A673 (cell line): ENCODE measurements at regions not wholly inside any gene's neighbourhood (a gene's known extent, or its start where the extent isn't known, plus 50 kb on each side); places are given as distances from the start of the nearest gene placed in this dataset.

Source experiments
- EZH2 ChIP-seq: fragments of 200-600 bp; sonication (generic); IDR thresholded peaks from 2 replicates; pipeline ENCODE4 v1.6.1; 2017; ENCODE audit warnings: borderline replicate concordance, low read depth, mild to moderate bottlenecking, mixed read lengths, antibody characterized with exemption, low read length; ENCODE audit not compliant: poor library complexity, severe bottlenecking
- TF ChIP-seq, protein P1 (sequence below): fragments of 300-800, 200-600 bp; sonication (generic); conservative IDR thresholded peaks from 2 replicates; pipeline ENCODE4 v1.5.1; 2017; ENCODE audit warnings: low read depth, mild to moderate bottlenecking, antibody characterized with exemption, low read length, moderate library complexity, mixed read lengths

DNA sequence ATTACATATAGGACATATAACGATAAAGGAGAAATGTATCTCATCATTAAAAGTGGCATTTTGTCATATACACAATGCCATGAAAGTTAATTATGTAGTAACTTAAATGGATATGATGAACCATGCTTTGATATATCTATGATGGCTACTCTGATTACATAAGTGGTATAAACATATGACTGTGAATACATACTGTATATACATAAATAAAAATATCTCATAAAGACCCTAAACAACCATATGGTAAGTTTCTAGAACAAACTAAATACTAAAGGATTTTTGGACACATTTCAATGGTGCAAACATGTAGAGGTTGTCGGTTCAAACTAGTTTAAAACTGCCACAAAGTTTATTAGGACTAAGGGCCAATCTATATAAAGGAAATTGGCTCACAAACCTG is 849.6 kb upstream of the INTU start:
- TF ChIP-seq, protein P1, sequence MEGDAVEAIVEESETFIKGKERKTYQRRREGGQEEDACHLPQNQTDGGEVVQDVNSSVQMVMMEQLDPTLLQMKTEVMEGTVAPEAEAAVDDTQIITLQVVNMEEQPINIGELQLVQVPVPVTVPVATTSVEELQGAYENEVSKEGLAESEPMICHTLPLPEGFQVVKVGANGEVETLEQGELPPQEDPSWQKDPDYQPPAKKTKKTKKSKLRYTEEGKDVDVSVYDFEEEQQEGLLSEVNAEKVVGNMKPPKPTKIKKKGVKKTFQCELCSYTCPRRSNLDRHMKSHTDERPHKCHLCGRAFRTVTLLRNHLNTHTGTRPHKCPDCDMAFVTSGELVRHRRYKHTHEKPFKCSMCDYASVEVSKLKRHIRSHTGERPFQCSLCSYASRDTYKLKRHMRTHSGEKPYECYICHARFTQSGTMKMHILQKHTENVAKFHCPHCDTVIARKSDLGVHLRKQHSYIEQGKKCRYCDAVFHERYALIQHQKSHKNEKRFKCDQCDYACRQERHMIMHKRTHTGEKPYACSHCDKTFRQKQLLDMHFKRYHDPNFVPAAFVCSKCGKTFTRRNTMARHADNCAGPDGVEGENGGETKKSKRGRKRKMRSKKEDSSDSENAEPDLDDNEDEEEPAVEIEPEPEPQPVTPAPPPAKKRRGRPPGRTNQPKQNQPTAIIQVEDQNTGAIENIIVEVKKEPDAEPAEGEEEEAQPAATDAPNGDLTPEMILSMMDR: no peak
- no peak for TF ChIP-seq EZH2
